ENCODE measurements at regions not wholly inside any gene's neighbourhood (a gene's known extent, or its start where the extent isn't known, plus 50 kb on each side); places are given as distances from the start of the nearest gene placed in this dataset.

GRCh38 chr17:34859652-34860051 is 101.6 kb downstream of the CCT6B start:
- TF ChIP-seq ZBTB33 (IDR thresholded peaks at IDR 0.05) (no peak), EGR1 (IDR thresholded peaks at IDR 0.05; ENCODE audit: low read depth in 2 of 2) (no peak), HNF4A (conservative IDR thresholded peaks at IDR 0.05) (no peak), HNF4G (IDR thresholded peaks at IDR 0.05) (no peak), YY1 (IDR thresholded peaks at IDR 0.05) (no peak)
- TF ChIP-seq, protein P1, sequence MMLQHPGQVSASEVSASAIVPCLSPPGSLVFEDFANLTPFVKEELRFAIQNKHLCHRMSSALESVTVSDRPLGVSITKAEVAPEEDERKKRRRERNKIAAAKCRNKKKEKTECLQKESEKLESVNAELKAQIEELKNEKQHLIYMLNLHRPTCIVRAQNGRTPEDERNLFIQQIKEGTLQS (IDR thresholded peaks at IDR 0.05), result no peak
- Histone ChIP-seq H3K4me3 (ENCODE audit: low read depth in 1 of 3, low read length in 3 of 3) (no peak overlapping the region), H3K27me3 (ENCODE audit: control insufficient read depth in 4 of 4, insufficient read depth in 4 of 4, low read length in 3 of 4) (no peaks in the 10 kb centered on the region), H3K27ac (ENCODE audit: low read depth in 1 of 2, low read length in 2 of 2) (no peak overlapping the region), H3K9ac (ENCODE audit: low read depth in 1 of 2, low read length in 2 of 2) (no peak overlapping the region), H3K9me3 (ENCODE audit: control insufficient read depth in 4 of 4, low read length in 3 of 4) (no peaks in the 10 kb centered on the region), H3K36me3 (ENCODE audit: control insufficient read depth in 4 of 4, insufficient read depth in 3 of 4, low read depth in 1 of 4, low read length in 3 of 4) (no peaks in the 10 kb centered on the region), H3K4me1 (ENCODE audit: control insufficient read depth in 4 of 4, insufficient read depth in 4 of 4, low read length in 3 of 4) (no peaks in the 10 kb centered on the region)
- no peak for DNase-seq (ENCODE audit: low spot score)
- WGBS, result 71% methylated on average over 5 of the region's 5 CpGs

GRCh38 chr17:34858591-34859565 is 102.4 kb downstream of the CCT6B start:
- Histone ChIP-seq H3K36me3 (ENCODE audit: control insufficient read depth in 4 of 4, insufficient read depth in 3 of 4, low read depth in 1 of 4, low read length in 3 of 4) (no peaks in the 10 kb centered on the region), H3K9ac (ENCODE audit: low read depth in 1 of 2, low read length in 2 of 2) (no peak overlapping the region), H3K9me3 (ENCODE audit: control insufficient read depth in 4 of 4, low read length in 3 of 4) (no peaks in the 10 kb centered on the region), H3K4me1 (ENCODE audit: control insufficient read depth in 4 of 4, insufficient read depth in 4 of 4, low read length in 3 of 4) (no peaks in the 10 kb centered on the region), H3K27ac (ENCODE audit: low read depth in 1 of 2, low read length in 2 of 2) (no peak overlapping the region), H3K27me3 (ENCODE audit: control insufficient read depth in 4 of 4, insufficient read depth in 4 of 4, low read length in 3 of 4) (no peaks in the 10 kb centered on the region), H3K4me3 (ENCODE audit: low read depth in 1 of 3, low read length in 3 of 3) (no peak overlapping the region)
- 68% methylated on average over 10 of the region's 10 CpGs for WGBS
- no peak for TF ChIP-seq MAX (IDR thresholded peaks at IDR 0.05)
- no peak for DNase-seq (ENCODE audit: low spot score)

DNA sequence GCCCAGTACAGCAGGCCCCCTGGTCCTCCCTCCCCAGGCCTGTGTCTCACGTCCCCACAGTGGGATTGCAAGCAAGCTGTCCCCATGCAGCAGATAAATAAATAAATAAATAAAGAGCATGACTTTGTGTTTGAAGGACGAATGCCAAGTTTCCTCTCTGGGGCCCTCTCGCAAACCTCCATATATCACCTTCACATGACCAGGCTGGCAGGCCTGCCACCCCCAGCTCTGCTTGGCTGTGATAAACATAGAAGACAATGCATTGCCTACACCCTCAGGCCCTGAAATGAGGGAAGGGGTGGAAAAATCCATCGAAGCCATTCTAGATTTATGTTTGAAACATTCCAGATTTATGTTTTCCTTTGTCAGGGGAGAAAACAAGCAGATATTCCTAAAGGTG is 107.3 kb downstream of the CCT6B start:
- WGBS, result 72% methylated on average over 4 of the region's 4 CpGs
- no peaks in the 10 kb centered on the region for H3K27me3 ChIP-seq (ENCODE audit: control insufficient read depth in 4 of 4, insufficient read depth in 4 of 4, low read length in 3 of 4)
- DNase-seq (ENCODE audit: low spot score), result no peak
- TF ChIP-seq YY1 (IDR thresholded peaks at IDR 0.05), result no peak
- no peak for TF ChIP-seq TAF1 (conservative IDR thresholded peaks at IDR 0.05)
- TF ChIP-seq HNF4A (conservative IDR thresholded peaks at IDR 0.05), result no peak
- TF ChIP-seq FOXA1 (IDR thresholded peaks at IDR 0.05), result no peak
- no peak for TF ChIP-seq RXRA (IDR thresholded peaks at IDR 0.05)
- TF ChIP-seq, protein P1 (IDR thresholded peaks at IDR 0.05), result no peak
- no peak for TF ChIP-seq JUND (IDR thresholded peaks at IDR 0.05)
- TF ChIP-seq MAX (IDR thresholded peaks at IDR 0.05), result no peak
- no peak for TF ChIP-seq EGR1 (IDR thresholded peaks at IDR 0.05; ENCODE audit: low read depth in 2 of 2)
- no peak for TF ChIP-seq ZBTB33 (IDR thresholded peaks at IDR 0.05)
- no peak for TF ChIP-seq GABPA (IDR thresholded peaks at IDR 0.05 in 1 of 2, conservative IDR thresholded peaks at IDR 0.05 in 1 of 2)
- no peak for TF ChIP-seq RAD21 (IDR thresholded peaks at IDR 0.05)
- TF ChIP-seq, protein P2, sequence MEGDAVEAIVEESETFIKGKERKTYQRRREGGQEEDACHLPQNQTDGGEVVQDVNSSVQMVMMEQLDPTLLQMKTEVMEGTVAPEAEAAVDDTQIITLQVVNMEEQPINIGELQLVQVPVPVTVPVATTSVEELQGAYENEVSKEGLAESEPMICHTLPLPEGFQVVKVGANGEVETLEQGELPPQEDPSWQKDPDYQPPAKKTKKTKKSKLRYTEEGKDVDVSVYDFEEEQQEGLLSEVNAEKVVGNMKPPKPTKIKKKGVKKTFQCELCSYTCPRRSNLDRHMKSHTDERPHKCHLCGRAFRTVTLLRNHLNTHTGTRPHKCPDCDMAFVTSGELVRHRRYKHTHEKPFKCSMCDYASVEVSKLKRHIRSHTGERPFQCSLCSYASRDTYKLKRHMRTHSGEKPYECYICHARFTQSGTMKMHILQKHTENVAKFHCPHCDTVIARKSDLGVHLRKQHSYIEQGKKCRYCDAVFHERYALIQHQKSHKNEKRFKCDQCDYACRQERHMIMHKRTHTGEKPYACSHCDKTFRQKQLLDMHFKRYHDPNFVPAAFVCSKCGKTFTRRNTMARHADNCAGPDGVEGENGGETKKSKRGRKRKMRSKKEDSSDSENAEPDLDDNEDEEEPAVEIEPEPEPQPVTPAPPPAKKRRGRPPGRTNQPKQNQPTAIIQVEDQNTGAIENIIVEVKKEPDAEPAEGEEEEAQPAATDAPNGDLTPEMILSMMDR (IDR thresholded peaks at IDR 0.05; ENCODE audit: low read depth, low read length, missing input control), result no peak
- TF ChIP-seq SP1 (IDR thresholded peaks at IDR 0.05), result no peak

More for the DNA sequence above, 107.3 kb downstream of the CCT6B start:
- Histone ChIP-seq H3K36me3 (ENCODE audit: control insufficient read depth in 4 of 4, insufficient read depth in 3 of 4, low read depth in 1 of 4, low read length in 3 of 4) (no peaks in the 10 kb centered on the region), H3K27ac (ENCODE audit: low read depth in 1 of 2, low read length in 2 of 2) (no peak overlapping the region), H3K9me3 (ENCODE audit: control insufficient read depth in 4 of 4, low read length in 3 of 4) (no peaks in the 10 kb centered on the region), H3K4me3 (ENCODE audit: low read depth in 1 of 3, low read length in 3 of 3) (no peak overlapping the region), H3K4me1 (ENCODE audit: control insufficient read depth in 4 of 4, insufficient read depth in 4 of 4, low read length in 3 of 4) (peaks cover 0 to 11% (median 8%) of the 10 kb centered on the region in 4 donors), H3K9ac (ENCODE audit: low read depth in 1 of 2, low read length in 2 of 2) (no peak overlapping the region)
